GM12864 (cell line): ENCODE measurements at regions not wholly inside any gene's neighbourhood (a gene's known extent, or its start where the extent isn't known, plus 50 kb on each side); places are given as distances from the start of the nearest gene placed in this dataset.

Experiments
- DNase-seq: peaks from one replicate; pipeline ENCODE4 v3.0.0-alpha.2; 2011; ENCODE audit warnings: low read depth
- H3K4me3 ChIP-seq: 2 replicates; pipeline ENCODE4 v1.5.1; 2011; ENCODE audit warnings: mild to moderate bottlenecking, low read depth, low read length, control low read depth
- TF ChIP-seq, protein P1 (sequence below): IDR thresholded peaks from 2 replicates; pipeline ENCODE4 v1.5.1; 2011; ENCODE audit warnings: low read depth, mild to moderate bottlenecking, moderate library complexity, low read length, control low read depth, inconsistent platforms; ENCODE audit errors: missing control alignments

GRCh38 chr11:116601814-116602636 is 170.8 kb downstream of the BUD13 start:
- TF ChIP-seq, protein P1, sequence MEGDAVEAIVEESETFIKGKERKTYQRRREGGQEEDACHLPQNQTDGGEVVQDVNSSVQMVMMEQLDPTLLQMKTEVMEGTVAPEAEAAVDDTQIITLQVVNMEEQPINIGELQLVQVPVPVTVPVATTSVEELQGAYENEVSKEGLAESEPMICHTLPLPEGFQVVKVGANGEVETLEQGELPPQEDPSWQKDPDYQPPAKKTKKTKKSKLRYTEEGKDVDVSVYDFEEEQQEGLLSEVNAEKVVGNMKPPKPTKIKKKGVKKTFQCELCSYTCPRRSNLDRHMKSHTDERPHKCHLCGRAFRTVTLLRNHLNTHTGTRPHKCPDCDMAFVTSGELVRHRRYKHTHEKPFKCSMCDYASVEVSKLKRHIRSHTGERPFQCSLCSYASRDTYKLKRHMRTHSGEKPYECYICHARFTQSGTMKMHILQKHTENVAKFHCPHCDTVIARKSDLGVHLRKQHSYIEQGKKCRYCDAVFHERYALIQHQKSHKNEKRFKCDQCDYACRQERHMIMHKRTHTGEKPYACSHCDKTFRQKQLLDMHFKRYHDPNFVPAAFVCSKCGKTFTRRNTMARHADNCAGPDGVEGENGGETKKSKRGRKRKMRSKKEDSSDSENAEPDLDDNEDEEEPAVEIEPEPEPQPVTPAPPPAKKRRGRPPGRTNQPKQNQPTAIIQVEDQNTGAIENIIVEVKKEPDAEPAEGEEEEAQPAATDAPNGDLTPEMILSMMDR, result no peak
- H3K4me3 ChIP-seq, result no peak overlapping the region
- DNase-seq, result no peak

DNA sequence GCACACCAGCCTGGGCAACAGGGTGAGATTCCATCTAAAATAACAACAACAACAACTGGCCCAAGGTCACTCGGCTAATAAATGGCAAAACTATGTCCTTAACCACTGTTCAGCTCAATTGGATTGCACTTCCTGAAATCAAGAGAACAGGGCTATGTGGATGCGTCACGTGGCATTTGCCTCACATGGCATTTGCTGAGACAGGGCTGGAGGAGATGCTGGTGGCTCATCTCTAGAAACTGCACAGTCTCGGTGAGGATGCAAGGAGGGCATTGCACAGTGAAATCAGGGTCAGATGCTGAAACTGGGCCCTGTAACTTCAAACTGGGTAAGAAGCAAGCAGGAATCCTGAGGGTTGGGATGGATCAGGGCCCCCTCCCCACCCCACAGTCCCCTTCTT is 171.9 kb downstream of the BUD13 start:
- no peak overlapping the region for H3K4me3 ChIP-seq
- TF ChIP-seq, protein P1, result no peak
- DNase-seq, result no peak

GRCh38 chr11:116598556-116598955 is 174.2 kb downstream of the BUD13 start:
- TF ChIP-seq, protein P1, result no peak
- no peak overlapping the region for H3K4me3 ChIP-seq
- DNase-seq, result no peak

DNA sequence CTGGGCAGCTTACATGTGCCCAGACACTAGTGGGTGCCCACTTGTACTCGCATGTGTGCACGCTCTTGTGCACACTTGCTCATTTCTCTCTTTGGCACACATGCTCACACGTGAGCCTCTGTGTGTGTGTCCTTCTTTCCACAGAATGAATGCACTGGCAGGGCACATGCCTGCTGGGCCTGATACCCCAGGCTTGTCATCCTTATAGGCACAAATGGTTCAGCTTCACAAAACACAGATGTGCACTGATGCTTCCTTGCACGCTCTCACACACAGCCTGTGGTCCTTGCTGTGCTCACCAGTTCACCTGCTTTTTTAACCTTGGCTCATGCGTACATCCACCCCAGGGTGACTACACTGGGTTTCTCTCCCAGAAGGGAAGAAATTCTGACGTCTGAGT is 174.8 kb downstream of the BUD13 start:
- no peak overlapping the region for H3K4me3 ChIP-seq
- DNase-seq, result no peak
- TF ChIP-seq, protein P1, result no peak

- TF ChIP-seq, protein P1, result no peak
- H3K4me3 ChIP-seq, result no peak overlapping the region
- no peak for DNase-seq
Measured at GRCh38 chr11:116596346-116597260, 176.2 kb downstream of the BUD13 start.

DNA sequence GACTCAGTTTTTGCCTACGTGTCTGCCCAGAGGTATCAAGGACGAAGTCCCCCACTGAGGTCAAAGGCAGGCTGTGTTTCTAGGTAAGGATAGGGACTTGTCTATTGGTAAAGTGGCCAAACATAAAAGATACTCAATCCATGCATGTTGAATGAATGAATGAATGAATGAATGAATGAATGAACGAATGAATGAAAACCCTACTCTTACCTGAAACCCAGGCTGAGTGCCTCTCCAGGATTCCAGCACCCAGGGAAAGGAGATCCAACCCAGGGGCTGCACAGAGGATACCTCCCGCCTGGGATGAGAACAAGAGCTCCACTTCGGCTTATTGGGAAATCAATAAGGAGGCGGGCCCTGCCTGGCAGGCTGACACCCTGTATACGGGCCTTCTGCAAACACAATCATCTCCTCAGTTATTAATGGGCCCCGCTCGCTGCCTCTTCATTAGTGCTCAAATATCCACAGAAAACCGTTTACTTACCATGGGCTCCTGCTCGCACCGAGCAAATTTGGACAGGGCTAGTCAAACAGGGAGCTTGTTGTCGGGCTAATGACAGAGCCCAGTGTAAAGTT is 177.4 kb downstream of the BUD13 start:
- TF ChIP-seq, protein P1, result no peak
- no peak overlapping the region for H3K4me3 ChIP-seq
- DNase-seq, result no peak
